ENCODE measurements at regions not wholly inside any gene's neighbourhood (a gene's known extent, or its start where the extent isn't known, plus 50 kb on each side); places are given as distances from the start of the nearest gene placed in this dataset.
A peak's percentile ranks its signal among the peaks of the same experiment; 100 is the strongest.
"Not testable (repeated sequence)": the region's sequence is repeated elsewhere in the genome, so short reads cannot be mapped to it uniquely, and the experiment has no call there.

DNA sequence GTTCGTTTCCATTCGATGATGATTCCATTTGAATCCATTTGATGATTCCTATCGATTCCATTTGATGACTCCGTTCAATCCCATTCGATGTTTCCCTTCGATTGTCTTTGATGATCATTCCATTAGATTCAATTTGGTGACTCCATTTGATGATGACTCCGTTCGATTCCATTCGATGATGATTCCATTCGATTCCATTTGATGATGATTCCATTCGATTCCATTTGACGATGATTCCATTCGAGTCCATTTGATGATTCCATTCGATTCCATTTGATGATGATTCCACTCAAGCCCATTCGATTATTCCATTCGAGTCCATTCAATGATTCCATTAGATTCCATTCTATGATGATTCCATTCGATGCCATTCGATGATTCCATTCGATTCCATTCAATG is 2730.6 kb downstream of the RPIA start:
- DNase-seq (ENCODE audit: low read depth): not testable (repeated sequence)

DNA sequence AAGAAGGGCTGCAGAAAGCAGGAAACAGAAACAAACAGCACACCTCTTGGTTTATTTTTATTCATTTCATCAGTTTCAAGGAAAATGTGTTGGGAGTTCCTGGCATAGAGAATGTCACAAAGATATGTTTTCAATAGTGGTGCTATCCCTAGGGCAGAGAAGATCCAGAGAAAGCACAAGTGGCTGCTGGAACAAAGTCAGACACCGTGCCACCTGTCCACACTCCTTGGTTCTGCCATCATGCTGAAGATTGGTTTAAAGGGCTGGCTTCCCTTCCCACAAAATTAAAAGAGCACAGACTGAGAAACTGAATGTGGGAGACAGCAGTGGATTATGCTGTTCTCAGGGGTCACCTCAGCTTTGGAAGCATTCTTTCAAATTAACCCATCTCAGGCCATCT is 2735.7 kb downstream of the RPIA start:
- not testable (repeated sequence) for DNase-seq (ENCODE audit: low read depth)

DNA sequence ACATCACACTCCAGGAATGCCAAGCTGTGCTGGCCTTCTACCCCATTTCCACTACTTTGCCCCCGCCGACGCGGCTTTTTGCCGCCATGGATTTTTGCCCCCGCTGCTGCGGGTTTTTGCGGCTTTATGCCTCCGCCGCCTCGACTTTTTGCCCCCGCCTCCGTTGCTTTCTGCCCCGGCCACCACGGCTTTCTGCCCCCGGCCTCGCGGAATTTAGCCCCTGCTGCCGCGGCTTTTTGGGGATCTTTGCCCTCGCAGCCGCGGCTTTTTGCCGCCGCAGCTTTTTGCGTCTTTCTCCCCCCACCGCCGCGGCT is 2750.4 kb downstream of the RPIA start:
- not testable (repeated sequence) for DNase-seq (ENCODE audit: low read depth)

DNA sequence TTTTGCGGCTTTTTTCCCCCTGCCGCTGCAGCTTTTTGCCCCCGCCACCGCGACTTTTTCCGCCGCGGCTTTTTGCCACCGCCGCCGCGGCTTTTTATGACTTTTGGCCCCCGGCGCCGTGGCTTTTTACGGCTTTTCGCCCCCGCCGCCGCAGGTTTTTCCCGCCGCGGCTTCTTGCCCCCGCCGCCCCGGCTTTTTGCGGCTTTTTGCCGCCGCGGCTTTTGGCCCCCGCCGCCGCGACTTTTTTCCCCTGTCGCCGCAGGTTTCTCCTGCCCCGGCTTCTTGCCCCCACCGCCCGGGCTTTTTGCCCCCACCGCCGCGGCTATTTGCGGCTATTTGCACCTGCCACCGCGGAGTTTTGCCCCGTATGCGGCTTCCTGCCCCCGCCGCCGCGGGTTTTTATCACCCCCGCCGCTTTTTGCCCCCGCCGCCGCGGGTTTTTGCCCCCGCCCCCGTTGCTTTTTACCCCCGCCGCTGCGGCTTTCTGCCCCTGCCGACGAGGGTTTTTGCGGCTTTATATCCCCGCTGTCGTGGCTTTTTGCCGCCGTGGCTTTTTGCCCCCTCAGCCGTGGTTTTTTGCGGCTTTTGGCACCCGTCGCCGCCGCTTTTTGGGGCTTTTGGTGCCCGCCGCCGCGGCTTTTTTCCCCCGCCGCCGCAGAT is 2750.9 kb downstream of the RPIA start:
- peak; percentile 26 for DNase-seq (ENCODE audit: low read depth)

DNA sequence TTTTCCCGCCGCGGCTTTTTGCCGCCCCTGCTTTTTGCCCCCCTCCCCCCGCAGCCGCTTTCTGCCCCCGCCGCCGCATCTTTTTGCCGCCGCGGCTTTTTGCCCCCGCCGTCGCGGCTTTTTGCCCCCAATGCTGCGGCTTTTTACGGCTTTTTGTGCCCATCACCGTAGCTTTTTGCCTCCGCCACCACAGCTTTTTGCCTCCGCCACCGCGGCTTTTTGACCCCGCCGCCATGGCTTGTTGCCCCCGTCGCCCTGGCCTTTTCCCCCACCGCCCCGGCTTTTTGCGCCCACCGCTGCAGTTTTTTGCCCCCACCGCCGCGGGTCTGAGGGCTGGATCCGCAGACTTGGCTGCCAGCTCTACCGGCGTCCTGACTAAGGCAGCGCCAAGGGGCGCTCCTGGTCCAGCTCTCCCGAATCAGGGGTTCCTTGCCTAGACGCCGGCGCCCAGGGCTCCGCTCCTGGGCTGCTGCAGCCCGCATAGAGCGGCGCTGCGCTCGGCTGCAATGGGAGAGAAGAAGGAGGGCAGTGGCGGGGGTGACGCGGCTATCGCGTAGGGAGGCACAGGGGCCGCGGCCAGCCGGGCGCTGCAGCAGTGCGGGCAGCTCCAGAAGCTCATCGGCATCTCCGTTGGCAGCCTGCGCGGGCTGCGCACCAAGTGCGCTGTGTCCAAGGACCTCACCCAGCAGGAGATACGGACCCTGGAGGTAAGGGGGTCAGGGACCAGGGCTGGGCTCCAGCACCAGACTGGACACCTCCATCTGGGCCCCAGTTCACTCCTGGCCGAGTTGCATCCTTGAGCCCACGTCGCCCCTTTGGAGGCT is 2751.6 kb downstream of the RPIA start:
- DNase-seq (ENCODE audit: low read depth): peak; percentile 12

DNA sequence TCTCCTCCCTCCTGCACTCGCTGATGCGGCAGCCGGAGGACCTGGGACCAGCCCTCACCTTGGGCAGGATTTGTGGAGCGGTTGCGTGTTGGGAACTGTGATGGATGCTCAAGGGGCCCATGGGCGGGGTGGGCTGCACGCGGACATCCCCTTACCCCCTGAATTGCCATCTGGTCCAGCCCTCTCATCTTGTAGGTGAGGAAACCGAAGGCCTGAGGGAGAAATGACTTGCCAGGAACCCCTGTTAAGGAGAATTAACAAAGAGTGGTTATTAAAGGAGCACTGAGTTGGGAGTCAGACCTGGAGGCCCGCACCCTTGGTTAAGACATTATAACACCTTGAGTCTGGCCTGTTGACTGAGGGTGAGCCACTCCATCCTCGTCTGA is 2752.2 kb downstream of the RPIA start:
- not testable (repeated sequence) for DNase-seq (ENCODE audit: low read depth)

DNA sequence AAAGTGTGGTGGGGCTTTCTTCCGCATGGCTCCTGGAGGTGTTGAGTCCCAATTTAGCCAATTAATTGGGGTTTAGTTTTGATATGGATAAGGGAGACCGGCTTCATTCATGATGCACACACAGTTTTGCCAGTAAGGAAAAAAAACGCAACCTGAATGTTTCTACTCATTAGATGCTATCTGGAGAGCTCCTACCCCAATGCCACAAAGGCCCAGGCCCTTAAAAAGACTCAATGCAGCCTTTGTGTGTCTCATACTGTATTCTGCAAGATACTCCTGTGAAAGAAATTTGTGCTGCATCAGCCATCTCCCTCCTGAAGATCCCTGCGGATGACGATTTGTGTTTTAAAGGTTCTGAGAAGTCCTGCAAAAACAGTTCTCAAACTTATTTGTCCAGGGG is 2754.2 kb downstream of the RPIA start:
- DNase-seq (ENCODE audit: low read depth): not testable (repeated sequence)

DNA sequence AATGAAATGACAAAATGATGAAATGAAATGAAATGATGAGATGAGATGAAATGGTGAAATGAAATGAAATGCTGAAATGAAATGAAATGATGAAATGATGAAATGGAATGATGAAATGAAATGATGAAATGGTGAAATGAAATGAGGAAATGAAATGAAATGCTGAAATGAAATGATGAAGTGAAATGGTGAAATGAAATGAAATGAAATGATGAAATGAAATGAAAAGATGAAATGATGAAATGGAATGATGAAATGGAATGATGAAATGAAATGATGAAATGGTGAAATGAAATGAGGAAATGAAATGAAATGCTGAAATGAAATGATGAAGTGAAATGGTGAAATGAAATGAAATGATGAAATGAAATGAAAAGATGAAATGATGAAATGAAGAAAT is 2755.0 kb downstream of the RPIA start:
- DNase-seq (ENCODE audit: low read depth): not testable (repeated sequence)

DNA sequence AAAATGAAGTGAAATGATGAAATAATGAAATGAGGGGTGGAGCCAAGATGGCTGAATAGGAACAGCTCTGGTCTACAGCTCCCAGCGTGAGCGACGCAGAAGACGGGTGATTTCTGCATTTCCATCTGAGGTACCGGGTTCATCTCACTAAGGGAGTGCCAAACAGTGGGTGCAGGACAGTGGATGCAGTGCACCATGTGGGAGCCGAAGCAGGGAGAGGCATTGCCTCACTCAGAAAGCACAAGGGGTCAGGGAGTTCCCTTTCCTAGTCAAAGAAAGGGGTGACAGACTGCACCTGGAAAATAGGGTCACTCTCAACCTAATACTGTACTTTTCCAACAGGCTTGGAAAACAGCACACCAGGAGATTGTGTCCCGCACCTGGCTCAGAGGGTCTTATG is 2755.4 kb downstream of the RPIA start:
- not testable (repeated sequence) for DNase-seq (ENCODE audit: low read depth)

DNA sequence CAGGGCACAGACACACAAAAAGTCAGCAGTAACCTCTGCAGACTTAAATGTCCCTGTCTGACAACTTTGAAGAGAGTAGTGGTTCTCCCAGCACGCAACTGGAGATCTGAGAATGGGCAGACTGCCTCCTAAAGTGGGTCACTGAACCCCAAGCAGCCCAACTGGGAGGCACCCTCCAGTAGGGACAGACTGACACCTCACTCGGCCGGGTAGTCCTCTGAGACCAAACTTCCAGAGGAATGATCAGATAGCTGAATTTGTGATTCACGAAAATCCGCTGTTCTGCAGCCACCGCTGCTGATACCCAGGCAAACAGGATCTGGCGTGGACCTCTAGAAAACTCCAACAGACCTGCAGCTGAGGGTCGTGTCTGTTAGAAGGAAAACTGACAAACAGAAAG is 2756.0 kb downstream of the RPIA start:
- not testable (repeated sequence) for DNase-seq (ENCODE audit: low read depth)

DNA sequence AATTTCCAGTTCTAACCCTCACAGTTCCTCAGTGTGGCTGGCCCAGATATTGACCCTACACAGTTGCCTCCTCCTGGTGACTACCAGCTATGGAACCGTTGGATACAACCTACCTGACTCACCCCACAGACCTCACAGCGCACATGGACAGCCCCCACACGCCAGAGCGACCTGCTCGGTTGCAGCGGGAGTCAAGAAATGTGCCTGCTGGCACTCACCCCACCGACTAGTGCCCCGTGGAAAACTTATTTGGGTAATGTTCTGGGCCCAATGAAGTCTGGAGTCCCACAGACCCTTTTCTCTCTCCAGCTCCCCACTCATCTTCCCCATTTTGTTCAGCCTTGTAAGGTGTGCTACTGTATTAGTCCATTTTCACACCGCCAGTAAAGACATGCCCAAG is 2770.8 kb downstream of the RPIA start:
- DNase-seq (ENCODE audit: low read depth): not testable (repeated sequence)

DNA sequence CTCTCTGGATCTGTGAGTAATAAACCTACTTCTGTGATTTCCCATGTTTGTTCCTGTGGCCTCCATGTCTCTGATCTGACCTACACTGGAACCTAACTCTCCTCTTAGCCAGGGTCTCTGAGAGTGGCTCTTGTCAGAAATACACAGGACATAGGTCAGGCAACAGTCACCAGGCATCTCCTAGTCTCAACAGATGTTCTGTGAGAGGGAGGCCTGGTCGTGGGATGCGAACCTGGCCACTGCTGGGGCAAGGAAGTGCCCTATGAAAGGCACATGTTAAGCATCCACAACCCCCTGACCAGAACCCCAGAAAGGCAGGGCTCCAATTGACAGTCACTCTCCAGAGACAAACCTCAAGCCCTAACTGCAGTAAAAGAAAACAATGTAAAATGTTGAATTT is 2771.5 kb downstream of the RPIA start:
- DNase-seq (ENCODE audit: low read depth): not testable (repeated sequence)

DNA sequence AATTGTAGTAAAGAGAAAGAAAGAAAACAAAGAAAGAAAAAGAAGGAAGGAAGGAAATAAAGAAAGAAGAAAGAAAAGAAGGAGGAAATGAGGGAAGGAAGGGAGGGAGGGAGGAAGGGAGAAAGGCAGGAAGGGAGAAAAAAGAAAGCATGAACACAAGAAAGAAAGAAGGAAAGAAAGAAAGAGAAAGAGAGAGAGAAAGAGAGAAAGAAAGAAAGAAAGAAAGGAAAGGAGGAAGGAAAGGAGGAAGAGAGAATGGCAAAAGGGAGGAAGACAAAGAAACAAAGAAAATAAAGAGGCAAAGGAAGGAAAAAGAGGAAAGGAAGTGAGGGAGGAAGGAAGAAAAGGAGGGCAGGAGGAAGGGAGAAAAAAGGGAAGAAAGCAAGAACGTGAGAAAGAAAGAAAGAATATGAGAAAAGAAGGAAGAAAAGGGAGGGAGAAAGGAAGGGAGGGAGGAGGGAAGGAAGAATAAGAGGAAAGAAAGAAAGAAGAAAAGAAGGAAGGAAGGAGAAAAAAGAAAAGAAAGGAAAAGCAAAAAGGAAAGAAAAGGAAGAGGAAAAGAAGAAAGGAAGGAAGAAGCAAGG is 2775.4 kb downstream of the RPIA start:
- DNase-seq (ENCODE audit: low read depth): not testable (repeated sequence)

DNA sequence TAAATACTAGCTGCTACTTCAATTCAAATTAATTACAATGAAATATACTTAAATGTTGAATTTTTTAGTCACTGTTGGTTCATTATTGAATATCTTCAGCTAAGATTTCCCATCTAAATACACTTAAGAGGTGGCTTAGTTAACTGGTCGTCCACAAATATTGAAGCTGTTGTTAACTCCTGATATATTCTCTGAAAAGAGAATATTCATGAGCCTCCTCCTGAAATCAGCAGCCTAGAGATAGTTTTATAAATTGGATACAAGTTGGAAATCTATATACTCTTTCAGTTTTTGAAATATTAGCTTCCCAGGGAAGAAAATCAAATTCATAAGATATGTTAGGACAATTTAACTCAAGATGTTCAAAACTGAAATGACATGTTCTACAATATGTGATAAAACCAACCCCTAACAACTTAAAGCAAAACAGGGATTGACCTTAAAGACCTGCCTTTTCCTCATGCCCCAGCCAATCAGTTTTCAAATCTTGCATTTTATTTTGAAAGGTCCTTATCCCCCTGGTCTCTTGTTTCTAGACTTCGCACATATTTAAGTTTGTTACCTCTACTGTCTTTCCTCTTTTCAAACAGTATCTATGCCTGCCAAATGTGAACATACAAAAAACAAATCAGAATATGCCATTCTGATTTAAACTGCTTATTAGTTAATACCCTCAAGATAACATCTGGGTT is 2784.9 kb downstream of the RPIA start:
- DNase-seq (ENCODE audit: low read depth): not testable (repeated sequence)

DNA sequence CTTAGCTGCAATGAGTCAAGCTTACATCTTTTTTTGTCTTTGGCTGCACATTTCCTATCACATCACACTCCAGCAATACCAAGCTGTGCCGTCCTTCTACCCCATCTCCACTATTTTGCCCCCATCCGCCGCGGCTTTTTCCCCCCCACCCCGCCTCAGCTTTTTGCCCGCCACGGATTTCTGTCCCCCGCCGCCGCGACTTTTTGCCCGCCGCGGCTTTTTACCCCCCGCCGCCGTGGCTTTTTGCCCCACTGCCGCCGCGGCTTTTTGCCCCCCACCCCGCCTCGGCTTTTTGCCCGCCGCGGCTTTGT is 2785.4 kb downstream of the RPIA start:
- DNase-seq (ENCODE audit: low read depth): peak; percentile 40

DNA sequence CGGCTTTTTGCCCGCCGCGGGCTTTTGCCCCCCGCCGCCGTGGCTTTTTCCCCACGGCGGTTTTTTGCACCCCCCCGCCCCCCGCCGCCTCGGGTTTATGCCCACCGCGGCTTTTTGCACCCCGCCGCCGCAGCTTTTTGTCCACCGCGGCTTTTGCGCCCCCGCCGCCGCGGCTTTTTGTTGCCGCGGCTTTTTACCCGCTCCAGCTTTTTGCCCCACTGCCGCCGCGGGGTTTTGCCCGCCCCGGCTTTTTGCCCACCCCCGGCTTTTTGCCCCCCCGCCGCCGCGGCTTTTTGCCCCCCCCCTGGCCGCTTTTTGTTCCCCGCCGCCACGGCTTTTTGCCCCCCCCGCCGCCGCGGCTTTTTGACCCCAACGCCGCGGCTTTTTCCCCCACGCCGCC is 2785.8 kb downstream of the RPIA start:
- DNase-seq (ENCODE audit: low read depth): peak; percentile 14

DNA sequence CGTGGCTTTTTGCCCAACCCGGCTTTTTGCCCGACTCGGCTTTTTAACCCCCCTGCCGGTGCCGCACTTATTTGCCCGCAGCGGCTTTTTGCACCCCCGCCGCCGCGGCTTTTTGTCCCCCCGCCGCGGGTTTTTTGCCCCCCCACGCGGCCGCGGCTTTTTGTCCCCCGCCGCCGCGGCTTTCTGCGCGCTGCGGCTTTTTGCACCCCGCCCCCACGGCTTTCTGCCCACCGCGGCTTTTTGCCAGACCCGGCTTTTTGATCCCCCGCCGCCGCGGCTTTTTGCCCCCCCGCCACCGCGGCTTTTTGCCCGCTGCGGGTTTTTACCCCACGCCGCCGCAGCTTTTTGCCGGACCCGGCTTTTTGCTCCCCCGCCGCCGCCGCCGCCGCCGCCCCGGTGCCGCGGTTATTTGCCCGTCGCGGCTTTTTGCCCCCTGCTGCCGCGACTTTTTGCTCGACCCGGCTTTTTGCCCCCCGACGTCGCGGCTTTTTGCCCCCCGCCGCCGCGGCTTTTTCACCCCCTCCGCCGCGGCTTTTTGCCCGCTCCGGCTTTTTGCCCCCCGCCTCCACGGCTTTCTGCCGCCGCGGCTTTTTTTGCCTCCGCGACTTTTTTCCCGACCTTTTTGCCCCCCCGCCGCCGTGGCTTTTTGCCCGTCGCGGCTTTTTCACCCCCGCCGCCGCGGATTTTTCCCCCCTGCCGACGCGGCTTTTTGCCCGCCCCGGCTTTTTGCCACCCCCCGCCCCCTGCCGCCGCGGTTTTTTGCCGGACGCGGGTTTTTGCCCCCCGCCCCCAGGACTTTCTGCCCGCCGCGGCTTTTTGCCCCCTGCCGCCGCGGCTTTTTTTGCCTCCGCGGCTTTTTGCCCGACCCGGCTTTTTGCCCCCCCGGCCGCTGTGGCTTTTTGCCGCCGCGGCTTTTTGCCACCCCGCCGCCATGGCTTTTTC is 2786.5 kb downstream of the RPIA start:
- peak; percentile 54 for DNase-seq (ENCODE audit: low read depth)

DNA sequence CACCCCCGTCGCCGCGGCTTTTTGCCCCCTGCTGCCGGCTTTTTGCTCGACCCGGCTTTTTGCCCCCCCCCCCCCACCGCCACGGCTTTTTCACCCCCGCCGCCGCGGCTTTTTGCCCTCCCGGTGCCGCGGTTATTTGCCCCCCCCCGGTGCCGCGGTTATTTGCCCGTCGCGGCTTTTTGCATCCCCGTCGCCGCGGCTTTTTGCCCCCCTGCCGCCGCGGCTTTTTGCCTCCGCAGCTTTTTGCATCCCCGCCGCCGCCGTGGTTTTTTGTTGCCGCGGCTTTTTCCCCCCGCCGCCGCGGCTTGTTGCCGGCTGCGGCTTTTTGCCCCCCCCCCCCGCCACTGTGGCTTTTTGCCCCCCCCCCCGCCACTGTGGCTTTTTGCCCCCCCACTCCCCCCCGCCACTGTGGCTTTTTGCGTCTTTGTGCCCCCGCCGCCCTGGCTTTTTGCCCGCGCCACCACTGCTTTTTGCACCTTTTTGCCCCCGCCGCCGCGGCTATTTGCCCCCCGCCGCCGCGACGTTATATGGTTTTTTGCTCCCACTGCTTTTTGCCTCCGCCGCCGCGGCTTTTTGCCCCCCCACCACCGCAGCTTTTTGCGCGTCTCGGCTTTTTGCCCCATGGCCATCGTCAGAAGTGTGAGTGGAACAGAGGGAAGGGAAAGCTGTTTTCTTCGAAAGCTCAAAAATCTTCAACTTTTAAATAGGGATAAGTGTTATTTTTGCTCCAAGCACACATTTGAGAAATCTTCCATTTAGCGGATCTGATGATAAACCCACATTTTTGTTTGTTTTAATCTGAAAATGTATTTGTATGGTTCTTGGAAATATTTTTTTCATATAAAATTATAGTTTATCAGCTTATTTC is 2787.6 kb downstream of the RPIA start:
- peak; percentile 23 for DNase-seq (ENCODE audit: low read depth)

DNA sequence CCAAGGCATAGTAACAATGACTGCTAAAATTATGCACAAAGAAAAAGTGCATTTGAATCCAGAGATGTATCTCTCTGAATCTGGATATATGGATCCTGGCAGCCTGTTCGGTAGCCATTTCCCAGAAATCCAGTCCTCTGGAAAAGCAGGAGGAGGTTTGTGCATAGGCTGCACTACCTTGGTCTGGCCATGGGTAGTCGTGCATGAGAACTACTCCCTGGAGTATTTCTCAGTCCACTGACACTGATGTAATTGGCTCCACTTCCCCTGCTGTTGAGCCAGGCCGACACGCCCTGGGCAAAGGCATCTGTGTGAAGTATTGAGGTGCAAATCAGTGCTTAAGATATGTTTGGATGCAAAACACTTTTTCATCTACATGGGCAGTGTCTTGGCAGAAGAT is 2793.8 kb downstream of the RPIA start:
- DNase-seq (ENCODE audit: low read depth): not testable (repeated sequence)

Measured in Daoy (cell line).